Caco-2 (cell line): ENCODE measurements at regions not wholly inside any gene's neighbourhood (a gene's known extent, or its start where the extent isn't known, plus 50 kb on each side); places are given as distances from the start of the nearest gene placed in this dataset.

ENCODE experiments used
- BruUV-seq: library from RNA; stranded (reverse); fragments of 400-500 nt; replicated peaks from 2 replicates; lab custom pipeline; 2021; lab: Mats Ljungman, UMichigan
- CTCF ChIA-PET: fragments of 300-600 bp; sonication (Branson Sonifier 250); formaldehyde crosslinking; loops from one replicate; lab custom pipeline; 2022; ENCODE audit warnings: antibody characterized with exemption; lab: Charles Lee
- POLR2A ChIA-PET: fragments of 300-600 bp; sonication (Branson Sonifier 250); formaldehyde crosslinking; loops from one replicate; lab custom pipeline; 2022; ENCODE audit warnings: antibody characterized with exemption; lab: Charles Lee
- DNase-seq, 2 experiments: peaks; one replicate each; pipeline versions ENCODE4 v3.0.0 to v3.0.0-alpha.2; 2020 to 2022
- H3K27me3 ChIP-seq: replicated peaks from 2 replicates; pipeline ENCODE4 v1.6.0; 2011; ENCODE audit warnings: low read length; ENCODE audit not compliant: control insufficient read depth, insufficient read depth
- H3K36me3 ChIP-seq: 2 replicates; pipeline ENCODE4 v1.5.1; 2011; ENCODE audit warnings: low read length; ENCODE audit not compliant: control insufficient read depth, insufficient read depth
- H3K4me1 ChIP-seq: fragments of 250-450 bp; sonication (Bioruptor Pico); 2 replicates; pipeline ENCODE4 v1.5.1; 2020; ENCODE audit warnings: mild to moderate bottlenecking
- H3K4me3 ChIP-seq: 2 replicates; pipeline ENCODE4 v1.5.1; 2011; ENCODE audit warnings: low read depth, mild to moderate bottlenecking, control low read depth, low read length
- H3K9me3 ChIP-seq: fragments of 250-450 bp; sonication (Bioruptor Pico); 2 replicates; pipeline ENCODE4 v1.5.1; 2020; ENCODE audit warnings: mild to moderate bottlenecking, moderate library complexity
- H3K27ac Mint-ChIP-seq: one replicate; pipeline ENCODE4 v1.8.0; 2022; ENCODE audit warnings: mixed read lengths; ENCODE audit not compliant: unreplicated experiment
- H3K27me3 Mint-ChIP-seq: one replicate; pipeline ENCODE4 v1.8.0; 2022; ENCODE audit warnings: mixed read lengths; ENCODE audit not compliant: insufficient read depth, unreplicated experiment
- H3K36me3 Mint-ChIP-seq: one replicate; pipeline ENCODE4 v1.8.0; 2022; ENCODE audit warnings: mild to moderate bottlenecking, mixed read lengths; ENCODE audit not compliant: insufficient read depth, unreplicated experiment
- H3K4me1 Mint-ChIP-seq: one replicate; pipeline ENCODE4 v1.8.0; 2022; ENCODE audit warnings: low read depth, mixed read lengths; ENCODE audit not compliant: unreplicated experiment
- H3K4me3 Mint-ChIP-seq: one replicate; pipeline ENCODE4 v1.8.0; 2022; ENCODE audit warnings: mild to moderate bottlenecking, moderate library complexity, mixed read lengths; ENCODE audit not compliant: unreplicated experiment
- H3K9me3 Mint-ChIP-seq: one replicate; pipeline ENCODE4 v1.8.0; 2022; ENCODE audit warnings: mixed read lengths; ENCODE audit not compliant: unreplicated experiment
- intact Hi-C: fragments of 100-400 bp; cut with micrococcal nuclease; formaldehyde crosslinking; loops from one replicate; pipeline ENCODE4 v1.10.0; 2022; ENCODE audit not compliant: unreplicated experiment
- TF ChIP-seq, protein P1 (sequence below), 2 experiments: fragments of 200-600 bp in 1 of 2; IDR thresholded peaks; 1 replicate in 1 of 2; 2 replicates in 1 of 2; pipeline versions ENCODE4 v1.5.1 to v1.8.0; 2011 to 2022; ENCODE audit warnings: antibody characterized with exemption in 1 of 2, control low read depth in 1 of 2, inconsistent platforms in 1 of 2, low read depth in 1 of 2, low read length in 1 of 2, mild to moderate bottlenecking in 1 of 2, moderate library complexity in 1 of 2; ENCODE audit not compliant: insufficient read depth in 1 of 2, severe bottlenecking in 1 of 2, unreplicated experiment in 1 of 2

DNA sequence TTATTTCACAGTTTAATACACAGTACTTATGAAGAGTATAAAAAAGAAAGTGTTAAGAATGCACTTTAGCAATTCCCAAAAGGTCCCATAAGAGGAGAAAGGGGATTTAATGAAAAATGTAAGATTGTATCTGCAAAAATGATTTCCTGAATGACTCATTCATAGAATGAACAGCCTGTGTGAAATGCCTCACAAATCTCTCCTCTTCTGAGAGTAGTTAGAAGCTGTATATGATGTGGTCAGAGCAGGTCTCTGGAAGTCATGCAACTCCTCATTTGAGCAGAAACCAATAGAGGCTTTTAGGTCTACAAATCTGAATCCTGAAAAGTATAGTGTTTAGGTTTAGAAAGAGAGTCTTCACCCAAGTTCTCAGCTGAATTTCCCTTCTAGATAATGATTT is 381.3 kb upstream of the INTU start:
- Mint-ChIP-seq H3K36me3 (no peaks in the 10 kb centered on the region), H3K9me3 (no peaks in the 10 kb centered on the region), H3K4me3 (no peak overlapping the region), H3K27me3 (no peaks in the 10 kb centered on the region), H3K4me1 (no peaks in the 10 kb centered on the region), H3K27ac (no peak overlapping the region)
- no peaks in the 10 kb centered on the region for H3K4me1 ChIP-seq
- no peak overlapping the region for H3K4me3 ChIP-seq
- ChIA-PET POLR2A (no interaction called here), CTCF (no interaction called here)
- no peaks in the 10 kb centered on the region for H3K36me3 ChIP-seq
- intact Hi-C loops: no loop called here
- no peaks in the 10 kb centered on the region for H3K9me3 ChIP-seq
- TF ChIP-seq, protein P1, sequence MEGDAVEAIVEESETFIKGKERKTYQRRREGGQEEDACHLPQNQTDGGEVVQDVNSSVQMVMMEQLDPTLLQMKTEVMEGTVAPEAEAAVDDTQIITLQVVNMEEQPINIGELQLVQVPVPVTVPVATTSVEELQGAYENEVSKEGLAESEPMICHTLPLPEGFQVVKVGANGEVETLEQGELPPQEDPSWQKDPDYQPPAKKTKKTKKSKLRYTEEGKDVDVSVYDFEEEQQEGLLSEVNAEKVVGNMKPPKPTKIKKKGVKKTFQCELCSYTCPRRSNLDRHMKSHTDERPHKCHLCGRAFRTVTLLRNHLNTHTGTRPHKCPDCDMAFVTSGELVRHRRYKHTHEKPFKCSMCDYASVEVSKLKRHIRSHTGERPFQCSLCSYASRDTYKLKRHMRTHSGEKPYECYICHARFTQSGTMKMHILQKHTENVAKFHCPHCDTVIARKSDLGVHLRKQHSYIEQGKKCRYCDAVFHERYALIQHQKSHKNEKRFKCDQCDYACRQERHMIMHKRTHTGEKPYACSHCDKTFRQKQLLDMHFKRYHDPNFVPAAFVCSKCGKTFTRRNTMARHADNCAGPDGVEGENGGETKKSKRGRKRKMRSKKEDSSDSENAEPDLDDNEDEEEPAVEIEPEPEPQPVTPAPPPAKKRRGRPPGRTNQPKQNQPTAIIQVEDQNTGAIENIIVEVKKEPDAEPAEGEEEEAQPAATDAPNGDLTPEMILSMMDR (IDR thresholded peaks at IDR 0.05; ENCODE audit: insufficient read depth in 1 of 2, low read depth in 1 of 2, low read length in 1 of 2, severe bottlenecking in 1 of 2, unreplicated experiment in 1 of 2): no peak
- no peaks in the 10 kb centered on the region for H3K27me3 ChIP-seq
- BruUV-seq: no TSS peak
- DNase-seq: no peak

GRCh38 chr4:127256500-127256899 is 376.3 kb upstream of the INTU start:
- Mint-ChIP-seq H3K4me3 (no peak overlapping the region), H3K4me1 (no peaks in the 10 kb centered on the region), H3K36me3 (no peaks in the 10 kb centered on the region), H3K27ac (no peak overlapping the region), H3K9me3 (no peaks in the 10 kb centered on the region), H3K27me3 (no peaks in the 10 kb centered on the region)
- no peaks in the 10 kb centered on the region for H3K36me3 ChIP-seq
- ChIA-PET CTCF (no interaction called here), POLR2A (no interaction called here)
- no peaks in the 10 kb centered on the region for H3K27me3 ChIP-seq
- H3K4me3 ChIP-seq: no peak overlapping the region
- no peak for DNase-seq
- no peaks in the 10 kb centered on the region for H3K9me3 ChIP-seq
- TF ChIP-seq, protein P1 (IDR thresholded peaks at IDR 0.05; ENCODE audit: insufficient read depth in 1 of 2, low read depth in 1 of 2, low read length in 1 of 2, severe bottlenecking in 1 of 2, unreplicated experiment in 1 of 2): no peak
- no TSS peak for BruUV-seq
- intact Hi-C loops: no loop called here
- no peaks in the 10 kb centered on the region for H3K4me1 ChIP-seq

- no peak overlapping the region for H3K4me3 Mint-ChIP-seq
- no TSS peak for BruUV-seq
- CTCF ChIA-PET: no interaction called here
- no peak for DNase-seq
- POLR2A ChIA-PET: no interaction called here
- H3K4me1 Mint-ChIP-seq: no peaks in the 10 kb centered on the region
- no peak overlapping the region for H3K4me3 ChIP-seq
- no peaks in the 10 kb centered on the region for H3K27me3 ChIP-seq
- H3K27me3 Mint-ChIP-seq: no peaks in the 10 kb centered on the region
- no peaks in the 10 kb centered on the region for H3K9me3 ChIP-seq
- TF ChIP-seq, protein P1 (IDR thresholded peaks at IDR 0.05; ENCODE audit: insufficient read depth in 1 of 2, low read depth in 1 of 2, low read length in 1 of 2, severe bottlenecking in 1 of 2, unreplicated experiment in 1 of 2): no peak
- no peaks in the 10 kb centered on the region for H3K4me1 ChIP-seq
- no peaks in the 10 kb centered on the region for H3K36me3 Mint-ChIP-seq
- no peaks in the 10 kb centered on the region for H3K36me3 ChIP-seq
- H3K9me3 Mint-ChIP-seq: no peaks in the 10 kb centered on the region
- intact Hi-C loops: no loop called here
- no peak overlapping the region for H3K27ac Mint-ChIP-seq
Measured at GRCh38 chr4:127261476-127261875, 371.3 kb upstream of the INTU start.
